ENCODE measurements at regions not wholly inside any gene's neighbourhood (a gene's known extent, or its start where the extent isn't known, plus 50 kb on each side); places are given as distances from the start of the nearest gene placed in this dataset.

DNA sequence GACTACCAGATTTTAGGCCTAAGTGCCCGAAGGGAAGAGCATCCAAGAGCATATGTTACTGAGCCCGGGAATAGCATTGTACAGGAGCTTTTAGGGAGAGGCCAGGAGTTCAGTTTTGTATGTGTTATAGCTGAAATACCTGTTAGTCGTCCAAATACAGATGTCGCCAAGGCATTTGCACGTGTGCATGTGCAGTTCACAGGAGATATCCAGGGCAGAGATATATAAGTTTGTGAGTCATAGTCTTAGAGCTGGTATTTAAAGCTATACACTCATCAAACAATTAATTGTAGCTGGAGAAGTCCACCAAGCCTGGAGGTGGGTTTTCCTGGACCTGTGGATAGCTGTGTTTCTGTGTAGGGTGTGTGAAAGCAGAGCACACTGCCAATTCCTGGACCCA is 394.0 kb upstream of the FZD8 start:
- no peak overlapping the region for H3K4me3 ChIP-seq (ENCODE audit: low read depth, poor library complexity, severe bottlenecking)
- intact Hi-C loops (cut with DNase I; ENCODE audit: low total_unique reads): no loop called here
- WGBS, 2 donors: 56 to 76% methylated on average over 5 of the region's 5 CpGs
- DNase-seq (ENCODE audit: low spot score in 2 of 2): no peak
- TF ChIP-seq, protein P1, sequence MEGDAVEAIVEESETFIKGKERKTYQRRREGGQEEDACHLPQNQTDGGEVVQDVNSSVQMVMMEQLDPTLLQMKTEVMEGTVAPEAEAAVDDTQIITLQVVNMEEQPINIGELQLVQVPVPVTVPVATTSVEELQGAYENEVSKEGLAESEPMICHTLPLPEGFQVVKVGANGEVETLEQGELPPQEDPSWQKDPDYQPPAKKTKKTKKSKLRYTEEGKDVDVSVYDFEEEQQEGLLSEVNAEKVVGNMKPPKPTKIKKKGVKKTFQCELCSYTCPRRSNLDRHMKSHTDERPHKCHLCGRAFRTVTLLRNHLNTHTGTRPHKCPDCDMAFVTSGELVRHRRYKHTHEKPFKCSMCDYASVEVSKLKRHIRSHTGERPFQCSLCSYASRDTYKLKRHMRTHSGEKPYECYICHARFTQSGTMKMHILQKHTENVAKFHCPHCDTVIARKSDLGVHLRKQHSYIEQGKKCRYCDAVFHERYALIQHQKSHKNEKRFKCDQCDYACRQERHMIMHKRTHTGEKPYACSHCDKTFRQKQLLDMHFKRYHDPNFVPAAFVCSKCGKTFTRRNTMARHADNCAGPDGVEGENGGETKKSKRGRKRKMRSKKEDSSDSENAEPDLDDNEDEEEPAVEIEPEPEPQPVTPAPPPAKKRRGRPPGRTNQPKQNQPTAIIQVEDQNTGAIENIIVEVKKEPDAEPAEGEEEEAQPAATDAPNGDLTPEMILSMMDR (IDR thresholded peaks at IDR 0.05): no peak
- no peak for TF ChIP-seq POLR2A (IDR thresholded peaks at IDR 0.05)

DNA sequence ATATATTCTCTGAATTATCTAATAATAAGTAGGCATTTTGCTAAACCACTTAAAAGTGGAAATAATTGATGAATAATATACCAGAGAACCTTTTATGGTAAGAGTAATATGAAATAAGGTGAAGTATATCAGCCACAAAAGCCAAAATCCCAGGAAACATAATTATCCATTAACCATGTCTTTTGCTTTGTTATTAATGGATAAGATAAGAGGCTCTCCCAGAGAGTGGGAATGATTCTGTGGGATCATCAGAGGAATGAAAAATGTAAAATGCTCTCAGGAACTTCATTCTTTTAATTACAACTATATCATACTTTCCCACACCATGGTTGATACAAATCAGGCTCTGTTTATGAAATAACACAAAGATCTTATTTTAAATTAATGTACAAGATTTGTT is 391.7 kb upstream of the FZD8 start:
- H3K4me3 ChIP-seq (ENCODE audit: low read depth, poor library complexity, severe bottlenecking): no peak overlapping the region
- intact Hi-C loops (cut with DNase I; ENCODE audit: low total_unique reads): no loop called here
- TF ChIP-seq, protein P1 (IDR thresholded peaks at IDR 0.05): no peak
- TF ChIP-seq POLR2A (IDR thresholded peaks at IDR 0.05): no peak
- DNase-seq (ENCODE audit: low spot score in 2 of 2): no peak

DNA sequence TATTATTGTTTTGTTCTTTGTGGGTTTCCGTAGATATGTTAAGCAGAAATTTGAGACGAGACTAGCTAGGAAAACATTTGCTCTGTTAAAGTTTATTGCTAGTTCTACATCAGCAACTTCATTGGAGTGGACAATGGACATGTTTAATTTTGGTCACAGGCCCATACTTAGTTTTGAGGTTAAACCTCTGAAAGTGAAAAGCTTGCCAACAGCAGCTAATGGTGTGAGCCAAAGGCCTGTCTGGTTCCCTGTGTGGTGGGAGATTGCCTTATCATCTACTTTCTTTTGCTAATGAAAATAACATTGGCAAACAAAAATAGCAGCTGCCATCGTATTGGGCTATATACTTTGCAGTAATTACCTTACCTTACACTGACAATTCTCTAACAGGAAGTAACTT is 388.4 kb upstream of the FZD8 start:
- TF ChIP-seq POLR2A (IDR thresholded peaks at IDR 0.05): no peak
- TF ChIP-seq, protein P1 (IDR thresholded peaks at IDR 0.05): no peak
- no peak overlapping the region for H3K4me3 ChIP-seq (ENCODE audit: low read depth, poor library complexity, severe bottlenecking)
- intact Hi-C loops (cut with DNase I; ENCODE audit: low total_unique reads): no loop called here
- 76 to 85% methylated on average over 3 of the region's 3 CpGs for WGBS, 2 donors
- DNase-seq (ENCODE audit: low spot score in 2 of 2): no peak

DNA sequence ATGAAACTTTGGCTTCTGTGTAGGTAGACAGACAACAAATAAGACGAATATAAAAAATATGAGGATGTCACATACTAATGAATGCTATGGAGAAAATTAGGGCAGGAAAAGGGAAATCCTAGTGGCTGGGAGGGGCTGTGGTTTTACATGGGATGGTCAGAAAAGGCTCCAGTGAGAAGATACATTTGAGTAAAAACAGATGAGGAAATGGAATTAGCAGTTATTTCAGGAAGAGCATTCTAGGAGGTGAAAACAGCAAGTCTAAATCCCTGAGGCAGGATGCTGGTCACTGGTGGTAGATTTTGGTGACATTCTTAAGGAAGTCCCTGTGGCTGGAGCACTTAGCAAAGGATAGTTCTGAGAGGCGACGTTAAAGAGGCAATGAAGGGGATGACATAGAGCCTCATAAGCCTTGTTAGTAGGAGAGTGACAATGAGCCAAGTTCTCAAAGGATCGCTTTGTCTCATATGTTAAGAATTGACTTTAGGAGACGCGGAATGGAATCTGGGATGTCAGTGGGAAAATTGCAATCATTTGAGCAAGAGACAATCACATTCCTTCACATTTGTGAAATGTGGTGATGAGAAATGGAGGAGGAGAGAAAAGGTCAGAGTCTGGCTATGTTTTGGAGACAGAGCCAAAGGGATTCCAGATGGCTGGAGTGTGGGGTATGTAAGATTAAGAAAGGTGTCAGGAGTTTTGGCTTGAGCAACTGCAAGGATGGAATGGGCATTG is 384.7 kb upstream of the FZD8 start:
- 61 to 69% methylated on average over 6 of the region's 6 CpGs for WGBS, 2 donors
- no peak overlapping the region for H3K4me3 ChIP-seq (ENCODE audit: low read depth, poor library complexity, severe bottlenecking)
- no peak for TF ChIP-seq POLR2A (IDR thresholded peaks at IDR 0.05)
- TF ChIP-seq, protein P1 (IDR thresholded peaks at IDR 0.05): no peak
- intact Hi-C loops (cut with DNase I; ENCODE audit: low total_unique reads): no loop called here
- no peak for DNase-seq (ENCODE audit: low spot score in 2 of 2)

DNA sequence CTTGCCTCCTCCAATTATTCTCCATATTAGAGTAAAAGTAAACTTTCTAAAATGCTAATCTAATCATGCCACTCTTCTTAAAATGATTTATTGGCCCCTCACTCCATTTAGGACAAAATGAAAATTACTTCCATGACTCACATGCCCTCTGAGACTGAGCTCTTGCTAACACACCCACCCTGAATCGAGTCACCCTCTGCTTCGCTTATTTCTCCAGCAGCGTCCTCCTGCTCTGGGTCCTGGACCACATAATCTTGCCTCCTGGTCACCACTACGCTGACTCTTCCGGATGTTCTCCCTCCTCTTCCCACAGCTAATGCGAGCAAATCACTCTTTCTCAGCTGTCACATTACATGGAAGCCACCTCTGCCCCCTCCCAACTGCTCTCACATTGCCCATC is 384.0 kb upstream of the FZD8 start:
- DNase-seq (ENCODE audit: low spot score in 2 of 2): no peak
- no peak for TF ChIP-seq POLR2A (IDR thresholded peaks at IDR 0.05)
- TF ChIP-seq, protein P1 (IDR thresholded peaks at IDR 0.05): no peak
- intact Hi-C loops (cut with DNase I; ENCODE audit: low total_unique reads): no loop called here
- H3K4me3 ChIP-seq (ENCODE audit: low read depth, poor library complexity, severe bottlenecking): no peak overlapping the region
- 70 to 76% methylated on average over 6 of the region's 6 CpGs for WGBS, 2 donors

DNA sequence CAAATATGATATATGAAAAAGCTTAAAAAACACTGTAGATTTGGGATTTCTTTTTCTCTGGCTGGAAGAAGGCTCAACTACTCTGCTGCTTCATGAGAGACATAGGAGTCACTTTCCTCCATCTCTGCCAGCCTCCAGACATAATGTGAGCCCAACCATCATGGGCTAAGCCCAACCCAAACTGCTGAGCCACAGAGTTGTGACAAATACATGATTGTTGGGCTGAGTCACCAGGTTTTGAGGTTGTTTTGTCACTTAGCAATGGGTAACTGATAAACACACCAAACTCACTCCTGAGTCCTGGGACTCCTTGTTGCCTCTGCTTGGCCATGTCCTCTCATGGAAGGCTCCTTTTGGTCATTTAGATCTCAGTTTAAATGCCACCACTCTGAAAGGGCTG is 381.8 kb upstream of the FZD8 start:
- peak in 1 of 2 donors; percentile 39 for DNase-seq (ENCODE audit: low spot score in 2 of 2)
- TF ChIP-seq, protein P1 (IDR thresholded peaks at IDR 0.05): no peak
- TF ChIP-seq POLR2A (IDR thresholded peaks at IDR 0.05): no peak
- no peak overlapping the region for H3K4me3 ChIP-seq (ENCODE audit: low read depth, poor library complexity, severe bottlenecking)
- intact Hi-C loops (cut with DNase I; ENCODE audit: low total_unique reads): no loop called here

Measured in lower leg skin (tissue), 4 donors.